AG10803 (cell line): ENCODE measurements at regions not wholly inside any gene's neighbourhood (a gene's known extent, or its start where the extent isn't known, plus 50 kb on each side); places are given as distances from the start of the nearest gene placed in this dataset.

Source experiments
- DNase-seq: peaks from one replicate; pipeline ENCODE4 v3.0.0; 2010; ENCODE audit warnings: low read depth
- H3K4me3 ChIP-seq: 2 replicates; pipeline ENCODE4 v1.5.1; 2011; ENCODE audit warnings: mild to moderate bottlenecking, low read length, control low read depth
- CTCF ChIP-seq: conservative IDR thresholded peaks from 2 replicates; pipeline ENCODE4 v1.5.1; 2011; ENCODE audit warnings: mild to moderate bottlenecking, low read length, control low read depth, inconsistent platforms

GRCh38 chr21:28663111-28663693, 329.5 kb downstream of the LTN1 start:
- no peak for TF ChIP-seq CTCF
- peak; percentile 21 for DNase-seq
- H3K4me3 ChIP-seq, result no peak overlapping the region

GRCh38 chr21:28657566-28657965, 335.1 kb downstream of the LTN1 start:
- H3K4me3 ChIP-seq, result no peak overlapping the region
- DNase-seq, result no peak
- TF ChIP-seq CTCF, result no peak

- no peak for TF ChIP-seq CTCF
- no peak overlapping the region for H3K4me3 ChIP-seq
- no peak for DNase-seq
Observed at GRCh38 chr21:28655471-28655870, 337.2 kb downstream of the LTN1 start.

GRCh38 chr21:28654406-28654805, 338.3 kb downstream of the LTN1 start:
- H3K4me3 ChIP-seq, result no peak overlapping the region
- no peak for TF ChIP-seq CTCF
- no peak for DNase-seq

- peak; percentile 38 for TF ChIP-seq CTCF
- peak; percentile 79 for DNase-seq
- H3K4me3 ChIP-seq, result no peak overlapping the region
Observed at GRCh38 chr21:28644762-28645161, 347.9 kb downstream of the LTN1 start.

GRCh38 chr21:28642891-28643290, 349.8 kb downstream of the LTN1 start:
- no peak for TF ChIP-seq CTCF
- H3K4me3 ChIP-seq, result no peak overlapping the region
- DNase-seq, result no peak

GRCh38 chr21:28641731-28642130, 350.9 kb downstream of the LTN1 start:
- no peak for DNase-seq
- TF ChIP-seq CTCF, result no peak
- no peak overlapping the region for H3K4me3 ChIP-seq
